Nephron (organoid): ENCODE measurements at regions not wholly inside any gene's neighbourhood (a gene's known extent, or its start where the extent isn't known, plus 50 kb on each side); places are given as distances from the start of the nearest gene placed in this dataset.
A peak's percentile ranks its signal among the peaks of the same experiment; 100 is the strongest.
"Not testable (repeated sequence)": the region's sequence is repeated elsewhere in the genome, so short reads cannot be mapped to it uniquely, and the experiment has no call there.

Experiments used
- H3K27ac Mint-ChIP-seq, 3 experiments: 2 replicates each; pipeline ENCODE4 v1.8.0; 2020; ENCODE audit warnings: mixed read lengths in 3 of 3, mild to moderate bottlenecking in 2 of 3, moderate library complexity in 1 of 3
- H3K27me3 Mint-ChIP-seq: 2 replicates; pipeline ENCODE4 v1.8.0; 2021; ENCODE audit warnings: low read depth, mild to moderate bottlenecking, moderate library complexity, mixed read lengths
- H3K36me3 Mint-ChIP-seq: 2 replicates; pipeline ENCODE4 v1.8.0; 2020; ENCODE audit warnings: low read depth, mixed read lengths
- H3K4me1 Mint-ChIP-seq: 2 replicates; pipeline ENCODE4 v1.8.0; 2020; ENCODE audit warnings: mixed read lengths
- H3K4me3 Mint-ChIP-seq, 3 experiments: 2 replicates each; pipeline ENCODE4 v1.8.0; 2020; ENCODE audit warnings: mild to moderate bottlenecking in 3 of 3, mixed read lengths in 3 of 3, moderate library complexity in 2 of 3
- H3K9me3 Mint-ChIP-seq: 2 replicates; pipeline ENCODE4 v1.8.0; 2020; ENCODE audit warnings: mixed read lengths
- CTCF ChIP-seq, 3 experiments: fragments of 200-600 bp; sonication (generic); IDR thresholded peaks; one replicate each; pipeline ENCODE4 v1.5.0; 2021; ENCODE audit warnings: antibody characterized with exemption in 3 of 3; ENCODE audit not compliant: unreplicated experiment in 3 of 3

- H3K9me3 Mint-ChIP-seq: peaks cover 22% of the 10 kb centered on the region
- H3K27ac Mint-ChIP-seq: no peak overlapping the region
- no peak for TF ChIP-seq CTCF (IDR thresholded peaks at IDR 0.05; ENCODE audit: unreplicated experiment in 3 of 3)
- peaks cover 5% of the 10 kb centered on the region for H3K4me1 Mint-ChIP-seq
- no peak overlapping the region for H3K4me3 Mint-ChIP-seq
- peaks cover 3% of the 10 kb centered on the region for H3K27me3 Mint-ChIP-seq
- no peaks in the 10 kb centered on the region for H3K36me3 Mint-ChIP-seq
Measured at GRCh38 chr1:172724765-172725613, 66.1 kb downstream of the FASLG start.

GRCh38 chr1:172726740-172727139, 67.8 kb downstream of the FASLG start:
- no peak overlapping the region for H3K27ac Mint-ChIP-seq

GRCh38 chr1:172727275-172727857, 68.5 kb downstream of the FASLG start:
- Mint-ChIP-seq H3K27me3 (peaks cover 3% of the 10 kb centered on the region), H3K9me3 (peaks cover 25% of the 10 kb centered on the region), H3K4me3 (no peak overlapping the region), H3K36me3 (no peaks in the 10 kb centered on the region), H3K27ac (no peak overlapping the region), H3K4me1 (peaks cover 5% of the 10 kb centered on the region)
- no peak for TF ChIP-seq CTCF (IDR thresholded peaks at IDR 0.05; ENCODE audit: unreplicated experiment in 3 of 3)

More at GRCh38 chr1:172726740-172727139, 67.8 kb downstream of the FASLG start:
- Mint-ChIP-seq H3K9me3 (peaks cover 22% of the 10 kb centered on the region), H3K27me3 (peaks cover 3% of the 10 kb centered on the region), H3K36me3 (no peaks in the 10 kb centered on the region), H3K4me3 (no peak overlapping the region), H3K4me1 (peaks cover 5% of the 10 kb centered on the region)
- no peak for TF ChIP-seq CTCF (IDR thresholded peaks at IDR 0.05; ENCODE audit: unreplicated experiment in 3 of 3)

- peaks cover 29% of the 10 kb centered on the region for H3K9me3 Mint-ChIP-seq
- no peak overlapping the region for H3K4me3 Mint-ChIP-seq
- H3K4me1 Mint-ChIP-seq: peaks cover 5% of the 10 kb centered on the region
- no peaks in the 10 kb centered on the region for H3K36me3 Mint-ChIP-seq
- TF ChIP-seq CTCF (IDR thresholded peaks at IDR 0.05; ENCODE audit: unreplicated experiment in 3 of 3): peak in 2 of 3 experiments; percentile 17 to 19
- H3K27ac Mint-ChIP-seq: no peak overlapping the region
- H3K27me3 Mint-ChIP-seq: peaks cover 3% of the 10 kb centered on the region
Measured at GRCh38 chr1:172727956-172728603, 69.2 kb downstream of the FASLG start.

- not testable (repeated sequence) for H3K4me1 Mint-ChIP-seq, H3K36me3 Mint-ChIP-seq, H3K27me3 Mint-ChIP-seq, H3K27ac Mint-ChIP-seq, H3K4me3 Mint-ChIP-seq
- peaks cover 29% of the 10 kb centered on the region for H3K9me3 Mint-ChIP-seq
Measured at GRCh38 chr1:172728705-172729104, 69.8 kb downstream of the FASLG start.

GRCh38 chr1:172732427-172732826, 73.5 kb downstream of the FASLG start:
- no peak for TF ChIP-seq CTCF (IDR thresholded peaks at IDR 0.05; ENCODE audit: unreplicated experiment in 3 of 3)
- H3K4me1 Mint-ChIP-seq: no peaks in the 10 kb centered on the region
- H3K36me3 Mint-ChIP-seq: no peaks in the 10 kb centered on the region
- no peak overlapping the region for H3K4me3 Mint-ChIP-seq
- peaks cover 24% of the 10 kb centered on the region for H3K9me3 Mint-ChIP-seq
- H3K27ac Mint-ChIP-seq: no peak overlapping the region
- H3K27me3 Mint-ChIP-seq: peaks cover 4% of the 10 kb centered on the region
